Liver (tissue), 3 donors: ENCODE measurements at regions not wholly inside any gene's neighbourhood (a gene's known extent, or its start where the extent isn't known, plus 50 kb on each side); places are given as distances from the start of the nearest gene placed in this dataset.

ENCODE experiments used
- CTCF ChIP-seq: fragments of 150-350 bp; IDR thresholded peaks from 2 replicates; pipeline ENCODE4 v1.5.1; 2017; ENCODE audit warnings: improper control_type of control experiment, low read depth, low read length; ENCODE audit not compliant: missing input control
- EGR1 ChIP-seq, 2 donors: IDR thresholded peaks; 2 replicates each; pipeline ENCODE4 v1.6.1; 2016 to 2018; ENCODE audit warnings: antibody characterized with exemption in 2 of 2, low read depth in 2 of 2
- HNF4G ChIP-seq: IDR thresholded peaks from 2 replicates; pipeline ENCODE4 v1.6.1; 2016; ENCODE audit warnings: antibody characterized with exemption
- JUND ChIP-seq, 2 donors: IDR thresholded peaks; 2 replicates each; pipeline ENCODE4 v1.6.1; 2016; ENCODE audit warnings: antibody characterized with exemption in 2 of 2
- RAD21 ChIP-seq, 2 donors: IDR thresholded peaks; 2 replicates each; pipeline ENCODE4 v1.6.1; 2016; ENCODE audit warnings: antibody characterized with exemption in 2 of 2, mild to moderate bottlenecking in 2 of 2
- REST ChIP-seq: IDR thresholded peaks from 2 replicates; pipeline ENCODE4 v1.6.1; 2016; ENCODE audit warnings: antibody characterized with exemption, mild to moderate bottlenecking
- TAF1 ChIP-seq: conservative IDR thresholded peaks from 2 replicates; pipeline ENCODE4 v1.6.1; 2016; ENCODE audit warnings: antibody characterized with exemption, mild to moderate bottlenecking
- donor health status: healthy.
- donor health status: healthy.

- TF ChIP-seq CTCF (no peak), REST (no peak), RAD21 (IDR thresholded peaks at IDR 0.05) (no peak), JUND (IDR thresholded peaks at IDR 0.05) (no peak), TAF1 (no peak), HNF4G (no peak), EGR1 (IDR thresholded peaks at IDR 0.05; ENCODE audit: low read depth in 2 of 2) (no peak)
Observed at GRCh38 chr11:38756537-38756936, 2158.5 kb upstream of the RAG2 start.
